HFFc6 (cell line): ENCODE measurements at regions not wholly inside any gene's neighbourhood (a gene's known extent, or its start where the extent isn't known, plus 50 kb on each side); places are given as distances from the start of the nearest gene placed in this dataset.

Experiments used
- DNase-seq: peaks from one replicate; pipeline ENCODE4 v3.0.0-alpha.2; 2018
- H3K27ac Mint-ChIP-seq: 2 replicates; pipeline ENCODE4 v1.8.0; 2020; ENCODE audit warnings: mild to moderate bottlenecking, mixed read lengths
- H3K27me3 Mint-ChIP-seq: 2 replicates; pipeline ENCODE4 v1.8.0; 2021; ENCODE audit warnings: mild to moderate bottlenecking, moderate library complexity, mixed read lengths; ENCODE audit not compliant: insufficient read depth
- H3K36me3 Mint-ChIP-seq: 2 replicates; pipeline ENCODE4 v1.8.0; 2021; ENCODE audit warnings: low read depth, mixed read lengths
- H3K4me1 Mint-ChIP-seq: 2 replicates; pipeline ENCODE4 v1.8.0; 2020; ENCODE audit warnings: low read depth, mixed read lengths
- H3K4me3 Mint-ChIP-seq: 2 replicates; pipeline ENCODE4 v1.8.0; 2020; ENCODE audit warnings: mild to moderate bottlenecking, moderate library complexity, mixed read lengths
- H3K9me3 Mint-ChIP-seq: 2 replicates; pipeline ENCODE4 v1.8.0; 2020; ENCODE audit warnings: mild to moderate bottlenecking, mixed read lengths
- TF ChIP-seq, protein P1 (sequence below): fragments of 200-600 bp; sonication (generic); IDR thresholded peaks from 2 replicates; pipeline ENCODE4 v1.5.0; 2021; ENCODE audit warnings: antibody characterized with exemption, mild to moderate bottlenecking

DNA sequence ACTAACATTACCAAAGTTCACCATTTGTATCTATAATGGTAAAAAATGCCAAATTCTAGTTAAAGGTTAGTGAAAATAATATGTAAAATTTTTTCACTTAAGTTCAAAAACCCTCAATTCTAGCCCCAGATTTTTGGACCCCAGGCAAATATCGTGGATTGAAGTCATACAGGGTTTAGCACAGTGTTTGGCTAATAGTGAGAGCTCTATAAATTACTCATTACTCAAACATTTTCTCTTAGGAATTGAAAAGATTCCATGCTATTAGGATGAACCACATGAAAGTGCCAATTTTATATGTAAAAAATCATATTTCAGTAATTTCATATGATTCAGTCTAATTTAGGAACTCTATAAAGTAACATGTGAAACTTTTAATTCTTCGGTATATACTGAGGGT is 170.3 kb upstream of the PREP start:
- no peaks in the 10 kb centered on the region for H3K36me3 Mint-ChIP-seq
- no peak overlapping the region for H3K27ac Mint-ChIP-seq
- H3K9me3 Mint-ChIP-seq: no peaks in the 10 kb centered on the region
- TF ChIP-seq, protein P1, sequence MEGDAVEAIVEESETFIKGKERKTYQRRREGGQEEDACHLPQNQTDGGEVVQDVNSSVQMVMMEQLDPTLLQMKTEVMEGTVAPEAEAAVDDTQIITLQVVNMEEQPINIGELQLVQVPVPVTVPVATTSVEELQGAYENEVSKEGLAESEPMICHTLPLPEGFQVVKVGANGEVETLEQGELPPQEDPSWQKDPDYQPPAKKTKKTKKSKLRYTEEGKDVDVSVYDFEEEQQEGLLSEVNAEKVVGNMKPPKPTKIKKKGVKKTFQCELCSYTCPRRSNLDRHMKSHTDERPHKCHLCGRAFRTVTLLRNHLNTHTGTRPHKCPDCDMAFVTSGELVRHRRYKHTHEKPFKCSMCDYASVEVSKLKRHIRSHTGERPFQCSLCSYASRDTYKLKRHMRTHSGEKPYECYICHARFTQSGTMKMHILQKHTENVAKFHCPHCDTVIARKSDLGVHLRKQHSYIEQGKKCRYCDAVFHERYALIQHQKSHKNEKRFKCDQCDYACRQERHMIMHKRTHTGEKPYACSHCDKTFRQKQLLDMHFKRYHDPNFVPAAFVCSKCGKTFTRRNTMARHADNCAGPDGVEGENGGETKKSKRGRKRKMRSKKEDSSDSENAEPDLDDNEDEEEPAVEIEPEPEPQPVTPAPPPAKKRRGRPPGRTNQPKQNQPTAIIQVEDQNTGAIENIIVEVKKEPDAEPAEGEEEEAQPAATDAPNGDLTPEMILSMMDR: no peak
- peaks cover 44% of the 10 kb centered on the region for H3K4me1 Mint-ChIP-seq
- H3K4me3 Mint-ChIP-seq: no peak overlapping the region
- DNase-seq: no peak
- no peaks in the 10 kb centered on the region for H3K27me3 Mint-ChIP-seq

DNA sequence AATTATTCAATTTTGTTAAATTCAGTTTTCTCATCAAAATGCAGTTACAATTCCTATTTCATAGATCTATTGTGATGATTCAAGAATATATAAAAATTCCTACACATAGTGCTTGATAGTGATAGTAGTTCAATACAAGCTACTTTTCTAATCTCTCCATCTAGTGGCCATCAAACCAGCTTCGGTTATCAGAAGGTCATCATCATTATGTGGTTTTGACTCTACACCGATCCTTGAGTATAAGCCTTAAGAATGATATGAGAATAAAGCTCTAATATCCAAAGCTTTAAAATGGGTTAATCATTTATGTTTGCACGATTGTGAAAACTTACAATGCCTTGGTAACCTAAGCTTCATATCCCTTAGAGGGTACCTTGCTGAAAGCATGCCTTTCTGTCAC is 167.5 kb upstream of the PREP start:
- H3K9me3 Mint-ChIP-seq: no peaks in the 10 kb centered on the region
- H3K4me1 Mint-ChIP-seq: peaks cover 52% of the 10 kb centered on the region
- no peaks in the 10 kb centered on the region for H3K27me3 Mint-ChIP-seq
- TF ChIP-seq, protein P1: no peak
- no peak for DNase-seq
- no peak overlapping the region for H3K27ac Mint-ChIP-seq
- no peak overlapping the region for H3K4me3 Mint-ChIP-seq
- H3K36me3 Mint-ChIP-seq: no peaks in the 10 kb centered on the region

DNA sequence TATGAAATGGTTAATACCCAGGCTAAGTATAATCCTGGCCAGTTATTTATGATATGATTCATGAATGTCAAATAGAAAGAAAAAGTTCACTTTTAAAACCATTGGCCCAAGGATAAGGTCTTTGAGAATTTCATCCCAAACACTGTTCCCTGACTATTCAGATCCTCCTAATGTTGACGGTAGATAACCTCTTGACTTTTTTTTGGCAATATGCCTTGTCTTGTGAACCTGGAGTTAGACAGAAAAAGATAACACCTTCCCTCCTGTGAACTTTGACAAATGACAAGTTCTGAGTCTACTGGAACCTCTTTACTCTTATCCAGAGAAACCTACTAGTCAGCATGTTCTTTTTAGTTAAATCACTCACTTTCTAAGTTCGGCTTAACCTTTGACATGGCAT is 166.8 kb upstream of the PREP start:
- no peak for DNase-seq
- TF ChIP-seq, protein P1: no peak
- no peaks in the 10 kb centered on the region for H3K36me3 Mint-ChIP-seq
- H3K4me1 Mint-ChIP-seq: peaks cover 52% of the 10 kb centered on the region
- H3K27ac Mint-ChIP-seq: no peak overlapping the region
- H3K9me3 Mint-ChIP-seq: no peaks in the 10 kb centered on the region
- no peak overlapping the region for H3K4me3 Mint-ChIP-seq
- no peaks in the 10 kb centered on the region for H3K27me3 Mint-ChIP-seq

DNA sequence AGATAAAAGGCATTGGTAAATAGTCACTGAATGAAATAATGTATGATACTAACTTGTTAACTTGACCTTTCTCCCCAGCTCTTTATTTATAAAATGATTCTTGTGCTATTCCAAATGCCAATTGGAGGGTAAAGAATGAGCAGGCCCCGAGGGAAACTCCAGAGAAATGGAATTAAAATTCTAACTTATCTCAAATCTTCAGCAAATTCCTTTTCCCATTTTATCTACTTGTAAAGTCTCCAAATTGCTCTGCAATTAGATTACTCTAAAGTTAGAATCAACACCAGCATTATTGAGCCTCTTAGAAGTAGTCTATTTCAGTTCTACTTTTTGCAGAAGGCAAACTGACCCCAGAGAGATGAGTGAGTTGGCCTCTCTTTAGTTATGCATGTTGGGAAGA is 165.9 kb upstream of the PREP start:
- Mint-ChIP-seq H3K9me3 (no peaks in the 10 kb centered on the region), H3K27me3 (no peaks in the 10 kb centered on the region), H3K4me3 (no peak overlapping the region), H3K4me1 (peaks cover 48% of the 10 kb centered on the region), H3K36me3 (no peaks in the 10 kb centered on the region), H3K27ac (no peak overlapping the region)
- TF ChIP-seq, protein P1: no peak
- no peak for DNase-seq

DNA sequence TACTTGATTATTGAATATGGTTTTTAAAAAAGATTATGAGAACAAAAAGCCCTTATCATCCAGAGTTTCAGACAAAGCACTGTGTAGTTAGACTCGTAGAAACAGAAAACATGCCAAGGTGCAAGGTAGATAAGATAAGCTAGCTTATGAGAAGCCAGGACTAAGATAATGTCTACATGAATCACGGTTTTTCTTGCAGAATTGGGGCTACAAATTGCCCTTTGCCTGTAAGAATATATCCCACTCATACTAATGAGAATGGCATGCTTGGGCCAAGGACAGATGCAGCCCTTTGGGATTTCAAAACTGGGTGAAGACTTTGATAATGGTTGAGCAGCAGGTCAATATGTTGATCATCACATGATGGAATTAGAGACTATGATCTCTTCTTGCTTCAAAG is 165.3 kb upstream of the PREP start:
- Mint-ChIP-seq H3K4me3 (no peak overlapping the region), H3K9me3 (no peaks in the 10 kb centered on the region), H3K36me3 (0 out of 2 replicates have a peak, but pooled peaks cover 1% of the 10 kb centered on the region), H3K27me3 (no peaks in the 10 kb centered on the region), H3K27ac (no peak overlapping the region), H3K4me1 (peaks cover 42% of the 10 kb centered on the region)
- TF ChIP-seq, protein P1: no peak
- DNase-seq: no peak

DNA sequence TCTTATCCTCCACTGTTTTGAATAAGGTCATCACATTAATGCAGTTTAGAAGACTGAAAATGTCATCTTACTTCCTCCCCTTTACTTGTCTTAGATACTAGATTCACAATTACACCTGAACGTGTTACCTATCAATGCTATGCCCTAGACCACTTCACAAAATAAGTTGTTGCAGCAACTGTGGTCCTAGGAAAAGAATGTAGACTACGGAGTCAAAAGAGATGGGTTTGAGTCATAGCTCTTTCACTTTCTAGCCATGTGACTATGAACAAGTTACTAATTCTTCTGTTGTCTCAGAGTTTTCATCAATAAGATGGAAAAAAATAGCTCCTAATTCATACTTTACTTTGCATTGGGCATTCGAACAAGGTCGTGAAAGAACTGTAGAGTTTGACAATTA is 164.3 kb upstream of the PREP start:
- Mint-ChIP-seq H3K27ac (no peak overlapping the region), H3K36me3 (0 out of 2 replicates have a peak, but pooled peaks cover 4% of the 10 kb centered on the region), H3K4me3 (no peak overlapping the region), H3K27me3 (no peaks in the 10 kb centered on the region), H3K9me3 (0 out of 2 replicates have a peak, but pooled peaks cover 3% of the 10 kb centered on the region), H3K4me1 (peaks cover 35% of the 10 kb centered on the region)
- no peak for DNase-seq
- TF ChIP-seq, protein P1: no peak
